HuH-7 (cell line): ENCODE measurements at regions not wholly inside any gene's neighbourhood (a gene's known extent, or its start where the extent isn't known, plus 50 kb on each side); places are given as distances from the start of the nearest gene placed in this dataset.
A peak's percentile ranks its signal among the peaks of the same experiment; 100 is the strongest.
"Not testable (repeated sequence)": the region's sequence is repeated elsewhere in the genome, so short reads cannot be mapped to it uniquely, and the experiment has no call there.

Experiments
- DNase-seq: peaks from one replicate; pipeline ENCODE4 v3.0.0; 2011; ENCODE audit warnings: low spot score

DNA sequence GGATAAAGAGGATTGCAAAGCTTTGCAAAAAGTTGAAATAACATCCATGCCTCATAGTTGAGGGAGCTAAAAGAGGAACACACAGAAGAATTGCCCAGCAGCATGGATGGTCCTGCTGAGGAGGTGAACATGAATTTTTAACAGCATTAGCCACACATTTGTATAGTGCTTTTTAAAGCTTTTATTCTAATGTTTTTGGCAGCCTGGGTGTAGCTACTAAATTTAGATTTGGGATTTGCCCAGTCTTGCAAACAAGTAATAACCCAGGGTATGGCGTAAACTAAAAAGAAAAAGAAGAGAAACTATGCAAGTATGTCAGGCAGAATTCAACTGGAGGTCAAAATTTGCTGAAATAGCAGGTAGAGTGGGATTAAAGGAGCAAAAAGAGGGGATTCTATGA, 75.1 kb upstream of the PTPRK start:
- DNase-seq, result no peak

DNA sequence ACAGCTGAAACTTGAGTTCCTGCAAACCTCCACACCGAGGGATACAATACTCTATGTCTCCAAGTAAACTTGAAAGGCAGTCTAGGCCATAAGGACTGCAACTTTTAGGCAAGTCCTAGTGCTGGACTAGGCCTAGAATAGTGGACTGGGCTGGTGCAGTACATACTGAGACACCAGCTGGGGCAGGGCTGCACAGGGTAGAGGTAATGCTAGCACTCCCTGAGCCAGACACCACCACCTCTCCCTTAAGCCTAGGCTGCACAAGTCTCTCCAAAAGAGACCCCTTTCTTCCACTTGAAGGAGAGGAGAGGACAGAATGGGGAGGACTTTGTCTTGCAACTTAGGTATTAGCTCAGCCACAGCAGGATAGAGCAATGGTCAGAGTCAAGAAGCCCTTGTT, 65.7 kb upstream of the PTPRK start:
- no peak for DNase-seq

DNA sequence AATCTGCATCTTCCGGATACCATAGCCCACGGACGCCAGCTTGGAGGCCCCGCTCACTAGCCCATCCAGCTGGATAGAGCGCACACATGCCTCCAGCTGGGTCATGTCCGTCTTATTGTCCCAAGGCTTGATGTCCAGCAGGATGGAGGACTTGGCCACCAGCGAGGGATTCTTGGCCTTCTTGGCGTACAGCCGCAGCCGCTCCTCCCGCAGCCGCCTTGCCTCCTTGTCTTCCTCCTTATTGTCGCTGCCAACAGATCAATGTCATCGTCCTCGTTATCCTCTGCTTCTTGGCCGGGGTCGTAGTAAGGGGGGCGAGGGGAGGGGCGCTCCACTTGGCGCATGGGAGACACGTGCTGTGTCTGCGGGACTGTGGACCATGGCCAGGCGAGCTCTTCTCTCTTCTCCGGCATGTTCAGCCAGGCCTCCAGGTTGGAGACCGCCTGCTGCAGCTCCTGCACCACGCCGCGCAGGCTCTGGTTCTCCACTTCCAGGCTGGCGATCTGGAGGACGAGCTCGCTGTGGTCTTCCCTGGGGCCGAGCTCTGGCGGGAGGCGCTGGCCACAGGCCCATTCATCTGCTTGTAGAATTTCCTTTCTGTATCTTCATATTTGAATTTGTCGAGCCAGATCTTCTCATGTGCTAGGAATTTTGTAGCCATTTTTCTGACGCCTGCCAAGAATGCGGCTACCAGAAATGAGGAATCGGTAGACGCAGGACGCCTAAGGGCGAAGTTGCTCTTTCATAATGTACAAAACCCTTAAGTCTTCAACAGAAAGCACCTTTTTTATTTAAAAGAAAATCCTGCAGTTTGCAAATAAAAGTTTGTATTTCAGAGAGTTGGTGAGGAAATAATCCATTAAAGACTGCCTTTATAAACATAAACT, 60.1 kb upstream of the PTPRK start:
- no peak for DNase-seq

DNA sequence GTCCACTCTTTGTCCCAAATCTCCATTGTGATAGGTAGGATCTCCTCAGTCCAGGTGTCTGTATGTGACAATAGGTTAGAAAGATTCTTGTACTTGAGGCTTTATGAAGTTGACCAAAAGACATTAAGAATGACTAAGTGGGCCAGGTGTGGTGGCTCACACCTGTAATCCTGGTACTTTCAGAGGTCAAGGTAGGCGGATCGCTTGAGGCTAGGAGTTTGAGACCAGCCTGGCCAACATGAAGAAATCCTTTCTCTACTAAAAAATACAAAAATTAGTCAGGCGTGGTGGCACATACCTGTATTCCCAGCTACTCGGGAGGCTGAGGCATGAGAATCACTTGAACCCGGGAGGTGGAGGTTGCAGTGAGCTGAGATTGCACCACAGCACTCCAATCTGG, 54.9 kb upstream of the PTPRK start:
- not testable (repeated sequence) for DNase-seq

DNA sequence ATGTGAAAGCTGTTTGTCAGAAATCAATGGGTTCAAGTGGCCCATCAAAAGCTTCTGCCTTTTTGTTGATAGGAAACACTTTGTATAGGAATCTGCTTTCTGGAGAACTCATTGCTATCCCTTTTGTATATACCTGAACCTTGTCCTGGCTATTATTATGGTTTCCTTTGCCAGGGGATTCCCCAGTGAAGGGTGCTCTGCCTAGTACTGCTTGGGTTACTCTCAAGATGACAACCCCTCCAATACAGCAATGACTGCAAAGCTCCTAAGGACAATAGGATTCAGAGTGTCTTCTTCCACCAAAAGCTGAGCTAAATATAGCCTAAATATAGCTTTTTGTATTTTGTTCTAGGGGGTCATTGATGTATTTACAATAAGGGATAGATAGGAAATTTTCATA, 54.0 kb upstream of the PTPRK start:
- no peak for DNase-seq

DNA sequence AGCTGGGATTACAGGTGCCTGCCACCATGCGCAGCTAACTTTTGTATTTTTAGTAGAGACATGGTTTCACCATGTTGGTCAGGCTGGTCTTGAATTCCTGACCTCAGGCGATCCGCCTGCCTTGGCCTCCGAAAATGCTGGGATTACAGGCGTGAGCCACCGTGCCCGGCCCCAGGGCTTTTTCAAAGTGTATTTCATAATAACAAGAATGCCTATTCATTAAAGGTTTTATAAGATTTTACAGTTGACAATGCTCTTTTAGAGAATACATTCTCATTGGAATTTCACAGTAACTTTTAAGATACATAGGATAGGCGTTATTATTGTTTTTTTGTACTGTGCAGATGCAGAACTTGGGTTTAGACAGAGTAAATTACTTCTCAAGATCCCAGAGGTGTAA, 52.6 kb upstream of the PTPRK start:
- no peak for DNase-seq

DNA sequence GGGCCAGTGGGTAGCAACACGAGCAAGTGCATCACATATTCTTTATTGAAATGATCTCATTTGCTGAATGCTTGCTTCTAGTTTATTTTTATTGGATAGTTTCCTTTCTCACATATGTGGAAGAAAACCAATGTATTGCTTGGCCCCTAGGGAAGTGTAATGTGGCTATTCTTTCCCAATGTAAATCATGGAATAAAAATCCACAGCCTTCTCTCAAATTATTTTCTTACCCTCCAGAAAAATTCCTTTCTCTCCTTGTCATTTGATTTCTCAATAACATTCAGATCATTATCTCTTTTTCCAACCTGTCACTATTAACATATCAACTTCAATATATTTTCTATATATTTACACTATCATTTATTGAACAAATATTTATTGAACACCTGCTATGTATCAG, 51.9 kb upstream of the PTPRK start:
- no peak for DNase-seq

DNA sequence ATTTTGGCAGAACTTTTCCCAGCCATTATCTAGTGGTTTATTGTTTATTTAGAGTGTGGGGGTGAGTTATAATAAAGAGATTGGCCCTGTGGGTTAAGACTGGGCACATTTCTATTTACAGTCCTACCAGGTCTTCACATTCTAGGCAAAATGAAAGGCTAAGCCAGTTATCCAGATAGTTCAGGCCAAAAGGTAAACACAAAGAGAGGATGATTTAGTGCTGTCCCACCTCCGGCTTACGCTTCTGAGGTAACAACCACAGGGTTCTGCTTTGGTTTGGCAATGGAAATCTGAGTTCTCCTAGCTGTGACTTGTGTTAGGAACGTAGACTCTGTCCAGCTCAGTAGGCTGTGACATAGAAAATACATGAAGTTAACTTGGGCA, 50.3 kb upstream of the PTPRK start:
- DNase-seq, result peak; percentile 12

DNA sequence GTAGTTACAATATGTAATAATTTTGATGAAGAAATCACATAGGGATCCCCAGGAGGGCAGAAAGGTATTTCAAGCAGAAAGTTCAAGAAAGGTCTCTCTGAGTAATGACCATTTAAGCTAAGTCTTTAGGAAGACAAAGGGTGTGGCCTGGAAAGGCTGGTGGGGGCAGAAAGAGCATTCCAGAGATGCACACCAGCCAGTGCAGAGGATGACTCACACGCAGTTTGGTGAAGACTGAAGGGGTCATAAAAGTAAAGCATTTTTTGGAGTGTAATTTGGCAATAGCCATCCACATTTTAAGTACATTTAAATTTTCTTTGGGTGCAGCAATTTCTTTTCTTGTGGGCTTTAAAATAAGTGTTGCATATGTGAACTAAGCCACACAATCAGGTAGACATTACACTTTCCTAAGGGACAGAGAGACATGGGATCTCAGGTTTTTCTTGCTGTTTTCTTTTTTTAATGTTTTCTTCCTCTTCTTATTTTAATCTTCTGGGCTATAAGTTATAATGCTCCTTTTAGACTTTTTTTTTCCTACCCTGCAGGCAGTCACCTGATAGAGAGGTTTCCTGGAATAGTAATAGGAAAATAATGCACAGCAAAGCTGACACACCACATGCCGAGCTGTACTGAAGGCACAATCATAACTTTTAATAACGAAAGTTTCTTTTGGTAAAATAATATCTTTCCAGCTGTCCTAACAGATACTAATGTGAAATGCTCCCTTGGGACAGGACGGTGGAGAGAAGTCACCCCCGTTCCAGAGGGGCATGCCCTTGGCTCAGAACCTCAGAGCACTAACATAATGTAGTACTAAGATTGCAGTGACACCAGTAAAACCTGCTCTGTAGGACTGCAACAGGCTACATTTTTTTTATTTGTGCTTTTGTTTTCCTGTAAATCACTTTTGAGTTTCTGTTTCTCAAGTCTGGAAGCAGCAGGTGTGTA, 49.6 kb upstream of the PTPRK start:
- DNase-seq, result no peak
